ENCODE measurements at regions not wholly inside any gene's neighbourhood (a gene's known extent, or its start where the extent isn't known, plus 50 kb on each side); places are given as distances from the start of the nearest gene placed in this dataset.
"Not testable (repeated sequence)": the region's sequence is repeated elsewhere in the genome, so short reads cannot be mapped to it uniquely, and the experiment has no call there.

DNA sequence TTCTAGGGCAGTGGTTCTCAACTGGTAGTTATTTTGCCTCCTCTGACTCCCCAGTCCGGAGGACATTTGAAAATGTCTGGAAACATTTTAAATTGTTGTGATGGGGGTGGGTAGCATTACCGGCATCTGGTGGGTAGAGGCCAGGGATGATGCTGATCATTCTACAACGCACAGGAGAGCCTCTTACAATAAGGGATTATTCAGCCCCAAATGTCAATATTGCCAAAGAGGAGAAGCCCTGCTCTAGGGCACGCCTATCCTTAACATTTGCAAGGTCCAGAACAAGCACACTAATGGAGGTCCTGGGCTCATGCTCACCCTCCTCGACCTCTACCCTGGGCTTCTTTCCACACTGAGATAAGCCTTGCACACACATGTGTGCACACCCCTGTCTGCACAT, 106.4 kb downstream of the MINAR1 start:
- in situ Hi-C loops (cut with MboI; ENCODE audit: low sequenced_read_pairs) = no loop called here

DNA sequence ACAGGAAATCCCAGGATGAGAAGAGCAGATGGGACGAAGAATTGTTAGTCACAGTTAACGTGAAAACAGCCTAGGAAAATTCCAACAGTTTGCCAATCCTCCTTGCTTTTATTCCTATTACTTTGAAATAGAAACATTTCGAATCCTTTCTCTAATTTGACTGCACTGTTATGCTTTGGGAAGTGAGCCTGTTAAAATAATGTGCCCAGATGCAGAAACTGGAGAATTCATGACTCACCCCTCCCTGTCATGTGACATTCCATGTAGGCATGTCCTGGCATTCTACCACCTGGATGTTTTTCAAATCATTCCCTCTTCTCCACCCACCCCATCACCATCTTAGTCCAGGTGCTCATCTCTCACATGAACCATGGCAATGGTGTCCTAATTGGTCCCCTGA, 107.3 kb downstream of the MINAR1 start:
- in situ Hi-C loops (cut with MboI; ENCODE audit: low sequenced_read_pairs) = no loop called here

GRCh38 chr15:79540551-79540950, 108.4 kb downstream of the MINAR1 start:
- in situ Hi-C loops (cut with MboI; ENCODE audit: low sequenced_read_pairs) = no loop called here

- in situ Hi-C loops (cut with MboI; ENCODE audit: low sequenced_read_pairs) = no loop called here
These were observed 109.1 kb downstream of the MINAR1 start for GRCh38 chr15:79541196-79541595.

DNA sequence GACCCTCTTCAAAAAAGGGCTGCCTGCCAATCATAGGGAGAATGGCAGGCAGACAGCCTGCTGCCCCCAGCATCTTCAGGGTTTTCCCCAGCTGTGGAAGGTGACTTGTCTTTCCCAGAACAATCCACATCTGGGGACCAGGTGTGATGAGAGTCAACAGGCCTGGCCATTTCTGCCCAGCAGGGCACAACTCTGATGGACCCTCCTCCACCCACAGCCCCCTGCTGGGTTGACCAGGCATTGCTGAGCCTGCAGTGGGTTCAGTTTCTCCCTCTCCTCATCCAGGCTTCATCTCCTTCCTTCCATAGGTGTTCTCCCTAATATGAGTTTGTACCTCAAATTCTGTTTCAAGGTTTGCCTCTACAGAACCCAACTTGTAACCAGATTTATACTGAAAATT, 111.0 kb downstream of the MINAR1 start:
- in situ Hi-C loops (cut with MboI; ENCODE audit: low sequenced_read_pairs) = no loop called here

DNA sequence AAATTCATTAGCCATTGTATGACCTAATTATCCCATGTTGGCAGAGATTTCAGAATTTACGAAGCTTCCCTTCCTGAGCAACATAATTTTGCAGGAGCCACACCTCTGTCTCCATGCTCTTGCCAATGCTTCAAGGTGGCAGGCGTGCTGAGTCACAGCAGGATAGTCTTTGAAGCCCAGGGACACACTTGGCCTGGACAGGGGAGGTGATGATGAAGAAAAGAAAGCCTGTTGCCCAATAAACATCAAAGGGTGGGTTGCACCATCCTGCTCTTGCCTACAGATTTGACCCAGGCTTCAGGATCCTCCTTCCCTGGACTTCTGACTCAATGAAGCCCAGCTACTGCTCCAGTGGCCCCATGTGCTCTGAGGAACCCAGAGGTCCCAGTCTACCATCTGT, 117.1 kb downstream of the MINAR1 start:
- in situ Hi-C loops (cut with MboI; ENCODE audit: low sequenced_read_pairs) = no loop called here

- in situ Hi-C loops (cut with MboI; ENCODE audit: low sequenced_read_pairs) = no loop called here
These were observed 128.2 kb downstream of the MINAR1 start for GRCh38 chr15:79560384-79560783.

DNA sequence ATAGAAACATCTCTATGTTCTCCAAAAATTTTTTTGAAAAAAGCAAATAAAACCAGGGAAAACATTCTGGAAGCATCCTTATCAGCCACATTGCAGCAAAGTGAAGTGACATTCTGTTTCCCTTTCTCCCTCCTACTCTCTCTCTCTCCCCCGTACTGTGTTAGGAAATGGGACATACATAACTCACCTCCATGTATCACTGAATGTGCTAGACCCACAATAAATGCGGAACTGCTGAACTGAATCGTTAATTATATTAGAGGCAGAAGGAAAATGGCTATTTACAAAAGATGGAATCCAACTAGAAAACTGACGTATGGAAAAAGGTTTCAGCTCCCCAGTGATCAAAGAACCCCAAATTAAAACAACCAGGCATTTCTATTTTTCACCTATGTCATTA, 129.8 kb downstream of the MINAR1 start:
- in situ Hi-C loops (cut with MboI; ENCODE audit: low sequenced_read_pairs) = no loop called here

DNA sequence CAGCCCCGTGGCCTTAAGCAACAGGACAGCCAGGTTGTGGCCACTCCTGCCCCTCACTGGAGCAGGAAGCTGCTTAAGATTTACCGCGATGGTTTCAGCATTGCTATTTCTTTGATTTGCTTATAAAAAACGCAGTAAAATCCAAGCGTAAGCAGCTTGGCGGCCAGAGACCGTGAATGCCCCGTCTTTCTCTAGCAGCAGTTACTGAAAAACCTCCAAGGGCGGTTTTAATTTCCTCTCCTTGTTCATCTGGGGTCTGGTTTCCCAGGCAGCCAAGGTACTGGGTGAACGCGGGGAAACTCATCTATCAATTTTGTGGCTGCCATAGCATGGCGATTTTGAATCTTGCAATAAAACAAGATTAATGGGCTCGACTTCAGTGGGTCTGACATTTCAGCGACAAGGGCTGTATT, 130.3 kb downstream of the MINAR1 start:
- in situ Hi-C loops (cut with MboI; ENCODE audit: low sequenced_read_pairs) = no loop called here

DNA sequence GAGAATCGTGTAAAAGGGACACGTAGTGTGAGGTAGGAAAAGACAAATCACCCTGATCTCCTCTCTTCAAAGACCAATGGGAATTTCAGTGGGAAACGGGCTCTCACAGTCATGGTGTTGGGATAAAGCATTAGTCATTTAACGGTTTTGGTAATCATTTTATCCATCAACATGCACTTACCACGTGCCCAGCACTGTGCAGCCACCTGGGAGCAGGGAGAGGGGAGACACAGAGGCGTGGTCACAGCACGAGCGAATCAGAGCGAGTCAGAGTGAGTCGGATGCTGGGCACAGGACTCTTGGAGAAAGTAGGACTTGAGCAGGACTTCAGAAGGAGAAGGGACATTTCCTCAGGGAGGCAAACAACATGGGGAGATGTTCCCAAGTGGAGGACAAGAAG, 130.8 kb downstream of the MINAR1 start:
- in situ Hi-C loops (cut with MboI; ENCODE audit: low sequenced_read_pairs) = no loop called here

- in situ Hi-C loops (cut with MboI; ENCODE audit: low sequenced_read_pairs) = no loop called here
These were observed 137.9 kb downstream of the MINAR1 start for GRCh38 chr15:79570004-79570403.

- in situ Hi-C loops (cut with MboI; ENCODE audit: low sequenced_read_pairs) = no loop called here
These were observed 140.7 kb downstream of the MINAR1 start for GRCh38 chr15:79572691-79573404.

GRCh38 chr15:79574431-79575273, 142.5 kb downstream of the MINAR1 start:
- in situ Hi-C loops (cut with MboI; ENCODE audit: low sequenced_read_pairs) = not testable (repeated sequence)

DNA sequence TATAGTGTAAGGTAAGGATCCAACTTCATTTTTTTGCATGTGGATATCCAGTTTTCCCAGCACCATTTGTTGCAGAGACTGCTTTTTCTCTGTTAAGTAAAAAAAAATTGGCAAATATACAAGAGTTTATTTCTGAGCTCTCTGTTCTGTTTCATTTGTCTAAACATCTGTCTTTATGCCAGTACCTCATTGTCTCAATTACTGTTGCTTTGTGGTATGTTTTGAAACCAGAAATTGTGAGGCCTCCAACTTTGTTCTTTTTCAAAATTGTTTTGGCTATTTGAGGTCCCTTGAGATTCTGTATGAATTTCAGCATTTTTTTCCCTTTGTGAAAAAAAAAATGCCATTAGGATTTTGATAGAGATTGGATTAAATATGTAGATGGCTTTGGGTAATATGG, 150.5 kb downstream of the MINAR1 start:
- in situ Hi-C loops (cut with MboI; ENCODE audit: low sequenced_read_pairs) = no loop called here

DNA sequence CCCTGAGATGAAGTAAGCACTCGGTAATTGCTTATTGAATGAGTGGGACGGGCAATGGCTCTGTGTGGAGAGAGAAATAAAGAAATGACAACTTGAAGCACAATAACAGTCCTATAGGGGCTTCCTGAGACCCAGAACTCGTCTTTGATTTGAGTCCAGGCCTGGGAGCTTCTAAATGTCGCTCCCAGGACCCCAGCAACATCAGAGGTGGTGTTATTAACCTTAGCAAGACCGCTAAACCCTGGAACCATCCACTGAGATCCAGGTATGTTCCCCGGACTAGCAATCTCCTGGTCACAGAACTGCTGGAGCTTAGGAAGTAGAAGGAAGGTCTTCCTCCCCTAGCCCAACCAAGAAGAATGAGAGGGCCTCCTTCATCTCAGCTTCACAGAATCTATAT, 160.0 kb downstream of the MINAR1 start:
- in situ Hi-C loops (cut with MboI; ENCODE audit: low sequenced_read_pairs) = no loop called here

- in situ Hi-C loops (cut with MboI; ENCODE audit: low sequenced_read_pairs) = no loop called here
These were observed 161.2 kb downstream of the MINAR1 start for GRCh38 chr15:79593119-79593869.

DNA sequence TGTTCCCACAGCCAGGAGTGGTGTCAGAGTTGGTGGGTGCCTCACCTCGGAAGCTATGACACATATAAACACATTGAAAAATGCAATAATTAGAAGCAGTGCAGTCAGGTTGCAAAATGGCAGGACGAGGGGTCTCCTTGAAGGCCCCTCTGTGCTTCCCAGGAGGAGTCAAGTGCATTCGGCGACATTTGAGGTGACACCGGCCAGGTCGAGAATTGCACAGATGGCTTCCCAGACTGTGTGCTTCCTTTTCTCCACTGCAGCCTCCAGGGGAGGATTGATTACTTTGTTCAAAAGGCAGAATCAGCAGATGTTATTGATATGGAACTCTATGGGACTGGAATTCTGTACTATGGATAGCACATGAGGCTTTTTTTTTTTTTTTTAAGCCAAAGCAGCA, 163.2 kb downstream of the MINAR1 start:
- in situ Hi-C loops (cut with MboI; ENCODE audit: low sequenced_read_pairs) = no loop called here

- in situ Hi-C loops (cut with MboI; ENCODE audit: low sequenced_read_pairs) = no loop called here
These were observed 164.0 kb downstream of the MINAR1 start for GRCh38 chr15:79595995-79596622.

DNA sequence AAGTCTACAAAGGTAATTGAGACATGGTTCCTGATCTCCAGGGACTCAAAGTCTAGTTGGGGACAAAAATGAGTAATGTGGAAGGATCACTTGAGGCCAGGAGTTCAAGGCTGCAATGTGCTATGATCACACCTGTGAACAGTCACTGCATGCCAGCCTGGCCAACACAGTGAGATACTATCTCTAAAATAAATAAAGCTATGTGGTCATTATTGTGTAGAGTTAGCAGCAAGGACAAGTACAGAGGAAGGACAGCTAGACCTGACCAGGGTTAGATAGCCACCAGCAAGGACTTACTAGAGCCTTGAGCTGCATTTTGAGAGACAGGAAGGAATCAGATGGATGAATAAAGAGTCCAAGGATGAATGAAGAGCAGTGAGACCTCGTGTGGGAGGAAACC, 166.5 kb downstream of the MINAR1 start:
- in situ Hi-C loops (cut with MboI; ENCODE audit: low sequenced_read_pairs) = no loop called here

- in situ Hi-C loops (cut with MboI; ENCODE audit: low sequenced_read_pairs) = no loop called here
These were observed 169.4 kb downstream of the MINAR1 start for GRCh38 chr15:79601405-79602086.

DNA sequence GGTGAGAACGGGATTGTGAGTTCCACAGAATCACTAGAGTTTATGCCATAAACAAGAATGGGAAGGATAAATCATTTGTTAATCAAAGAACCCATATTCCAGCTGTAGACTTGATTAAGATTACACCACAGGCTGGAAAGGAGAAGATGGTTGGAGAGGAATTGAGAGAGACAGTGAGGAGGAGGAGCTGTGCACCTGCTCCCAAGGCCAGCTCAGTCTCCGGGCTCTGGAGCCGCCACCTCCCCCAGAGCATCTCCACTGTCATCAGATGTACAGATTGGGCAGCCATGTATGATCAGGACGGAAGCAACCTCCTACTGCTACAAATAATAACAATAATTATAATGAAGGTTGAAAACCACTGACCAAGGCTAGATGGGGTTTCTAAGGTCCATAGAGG, 170.0 kb downstream of the MINAR1 start:
- in situ Hi-C loops (cut with MboI; ENCODE audit: low sequenced_read_pairs) = no loop called here

Data from HL-60/S4 treated with retinoic acid at 250 ng/mL for 4 days and 3 days (cell line).